CD4-positive, alpha-beta T cell treated with Interleukin-17A for 1 hour (primary cell): ENCODE measurements at regions not wholly inside any gene's neighbourhood (a gene's known extent, or its start where the extent isn't known, plus 50 kb on each side); places are given as distances from the start of the nearest gene placed in this dataset.
"Not testable (repeated sequence)": the region's sequence is repeated elsewhere in the genome, so short reads cannot be mapped to it uniquely, and the experiment has no call there.

Source experiments
- DNase-seq: peaks from one replicate; pipeline ENCODE4 v3.0.0-alpha.2; 2020

- no peak for DNase-seq
Measured at GRCh38 chr3:43838877-43839276, 148.1 kb downstream of the ABHD5 start.

- no peak for DNase-seq
Measured at GRCh38 chr3:43843386-43843785, 152.6 kb downstream of the ABHD5 start.

- DNase-seq = no peak
Measured at GRCh38 chr3:43844757-43845156, 154.0 kb downstream of the ABHD5 start.

- DNase-seq = not testable (repeated sequence)
Measured at GRCh38 chr3:43845553-43845952, 154.8 kb downstream of the ABHD5 start.

- no peak for DNase-seq
Measured at GRCh38 chr3:43852066-43852465, 161.3 kb downstream of the ABHD5 start.

- DNase-seq = no peak
Measured at GRCh38 chr3:43854283-43854682, 163.5 kb downstream of the ABHD5 start.

- DNase-seq = no peak
Measured at GRCh38 chr3:43854916-43855315, 164.2 kb downstream of the ABHD5 start.

GRCh38 chr3:43855674-43856299 lies 165.0 kb downstream of the ABHD5 start:
- peak; percentile 19 for DNase-seq

- DNase-seq = no peak
Measured at GRCh38 chr3:43856351-43856750, 165.6 kb downstream of the ABHD5 start.

GRCh38 chr3:43856761-43857160 lies 166.0 kb downstream of the ABHD5 start:
- no peak for DNase-seq

GRCh38 chr3:43857361-43858293 lies 166.9 kb downstream of the ABHD5 start:
- no peak for DNase-seq

- DNase-seq = no peak
Measured at GRCh38 chr3:43858294-43858701, 167.6 kb downstream of the ABHD5 start.

- no peak for DNase-seq
Measured at GRCh38 chr3:43859766-43860165, 169.0 kb downstream of the ABHD5 start.

GRCh38 chr3:43861635-43862034 lies 170.9 kb downstream of the ABHD5 start:
- DNase-seq = no peak

GRCh38 chr3:43862470-43862869 lies 171.7 kb downstream of the ABHD5 start:
- DNase-seq = no peak

- no peak for DNase-seq
Measured at GRCh38 chr3:43862992-43863805, 172.5 kb downstream of the ABHD5 start.

- no peak for DNase-seq
Measured at GRCh38 chr3:43863966-43864933, 173.5 kb downstream of the ABHD5 start.

GRCh38 chr3:43865351-43865750 lies 174.6 kb downstream of the ABHD5 start:
- DNase-seq = no peak

GRCh38 chr3:43865887-43866528 lies 175.3 kb downstream of the ABHD5 start:
- no peak for DNase-seq

GRCh38 chr3:43866529-43867353 lies 176.0 kb downstream of the ABHD5 start:
- DNase-seq = no peak
